ENCODE measurements at regions not wholly inside any gene's neighbourhood (a gene's known extent, or its start where the extent isn't known, plus 50 kb on each side); places are given as distances from the start of the nearest gene placed in this dataset.
A peak's percentile ranks its signal among the peaks of the same experiment; 100 is the strongest.

- DNase-seq (ENCODE audit: low read depth) = no peak
Measured at GRCh38 chr7:46155367-46155766, 234.3 kb upstream of the IGFBP3 start.

GRCh38 chr7:46153951-46154787 lies 233.1 kb upstream of the IGFBP3 start:
- no peak for DNase-seq (ENCODE audit: low read depth)

- DNase-seq (ENCODE audit: low read depth) = no peak
Measured at GRCh38 chr7:46153583-46153950, 232.5 kb upstream of the IGFBP3 start.

GRCh38 chr7:46152696-46153095 lies 231.6 kb upstream of the IGFBP3 start:
- DNase-seq (ENCODE audit: low read depth) = no peak

GRCh38 chr7:46150721-46151120 lies 229.6 kb upstream of the IGFBP3 start:
- DNase-seq (ENCODE audit: low read depth) = no peak

- no peak for DNase-seq (ENCODE audit: low read depth)
Measured at GRCh38 chr7:46150202-46150601, 229.1 kb upstream of the IGFBP3 start.

GRCh38 chr7:46147871-46148270 lies 226.8 kb upstream of the IGFBP3 start:
- DNase-seq (ENCODE audit: low read depth) = no peak

GRCh38 chr7:46146454-46147255 lies 225.6 kb upstream of the IGFBP3 start:
- DNase-seq (ENCODE audit: low read depth) = peak; percentile 83

- peak; percentile 86 for DNase-seq (ENCODE audit: low read depth)
Measured at GRCh38 chr7:46145412-46145811, 224.3 kb upstream of the IGFBP3 start.

- no peak for DNase-seq (ENCODE audit: low read depth)
Measured at GRCh38 chr7:46143949-46144917, 223.2 kb upstream of the IGFBP3 start.

- no peak for DNase-seq (ENCODE audit: low read depth)
Measured at GRCh38 chr7:46143421-46143820, 222.3 kb upstream of the IGFBP3 start.

- peak; percentile 57 for DNase-seq (ENCODE audit: low read depth)
Measured at GRCh38 chr7:46139079-46139478, 218.0 kb upstream of the IGFBP3 start.

- DNase-seq (ENCODE audit: low read depth) = no peak
Measured at GRCh38 chr7:46137725-46138124, 216.7 kb upstream of the IGFBP3 start.

- no peak for DNase-seq (ENCODE audit: low read depth)
Measured at GRCh38 chr7:46135557-46135956, 214.5 kb upstream of the IGFBP3 start.

GRCh38 chr7:46134795-46135194 lies 213.7 kb upstream of the IGFBP3 start:
- DNase-seq (ENCODE audit: low read depth) = no peak

- DNase-seq (ENCODE audit: low read depth) = no peak
Measured at GRCh38 chr7:46134385-46134784, 213.3 kb upstream of the IGFBP3 start.

GRCh38 chr7:46133751-46134150 lies 212.7 kb upstream of the IGFBP3 start:
- DNase-seq (ENCODE audit: low read depth) = no peak

GRCh38 chr7:46133072-46133471 lies 212.0 kb upstream of the IGFBP3 start:
- no peak for DNase-seq (ENCODE audit: low read depth)

GRCh38 chr7:46131916-46132795 lies 211.1 kb upstream of the IGFBP3 start:
- DNase-seq (ENCODE audit: low read depth) = no peak

- no peak for DNase-seq (ENCODE audit: low read depth)
Measured at GRCh38 chr7:46129831-46130230, 208.8 kb upstream of the IGFBP3 start.

Data from HT1080 (cell line).